Endothelial cell of umbilical vein (primary cell): ENCODE measurements at regions not wholly inside any gene's neighbourhood (a gene's known extent, or its start where the extent isn't known, plus 50 kb on each side); places are given as distances from the start of the nearest gene placed in this dataset.
"Not testable (repeated sequence)": the region's sequence is repeated elsewhere in the genome, so short reads cannot be mapped to it uniquely, and the experiment has no call there.

Experiments used
- CTCF ChIP-seq, 2 donors: IDR thresholded peaks; 1 replicate in 1 of 2; 2 replicates in 1 of 2; pipeline ENCODE4 v1.5.1; 2011; ENCODE audit warnings: low read length in 2 of 2, mild to moderate bottlenecking in 2 of 2, moderate library complexity in 2 of 2, control low read depth in 1 of 2, inconsistent platforms in 1 of 2, low read depth in 1 of 2; ENCODE audit not compliant: insufficient read depth in 1 of 2; ENCODE audit errors: extremely low read depth in 1 of 2
- EZH2 ChIP-seq: IDR thresholded peaks from 2 replicates; pipeline ENCODE4 v1.6.1; 2012; ENCODE audit warnings: borderline replicate concordance, low read depth, mild to moderate bottlenecking, moderate library complexity, low read length, inconsistent platforms; ENCODE audit not compliant: severe bottlenecking
- FOS ChIP-seq: IDR thresholded peaks from 2 replicates; pipeline ENCODE4 v1.6.1; 2011; ENCODE audit warnings: mild to moderate bottlenecking, low read length, moderate library complexity, borderline replicate concordance; ENCODE audit not compliant: insufficient read depth
- JUN ChIP-seq: IDR thresholded peaks from 2 replicates; pipeline ENCODE4 v1.6.1; 2011; ENCODE audit warnings: borderline replicate concordance, low read depth; ENCODE audit not compliant: insufficient read length, insufficient read depth
- MAX ChIP-seq: IDR thresholded peaks from 2 replicates; pipeline ENCODE4 v1.6.1; 2011; ENCODE audit not compliant: insufficient read depth, insufficient read length
- MYC ChIP-seq: IDR thresholded peaks from one replicate; pipeline ENCODE4 v1.6.1; 2011; ENCODE audit warnings: mild to moderate bottlenecking, low read depth, low read length
- POLR2A ChIP-seq: IDR thresholded peaks from 2 replicates; pipeline ENCODE4 v1.6.1; 2012; ENCODE audit warnings: low read depth, mild to moderate bottlenecking, control low read depth, low read length
- POLR2AphosphoS5 ChIP-seq: IDR thresholded peaks from 2 replicates; pipeline ENCODE4 v1.6.1; 2012; ENCODE audit warnings: low read depth, mild to moderate bottlenecking, control low read depth, low read length, moderate library complexity; ENCODE audit not compliant: insufficient read depth

- TF ChIP-seq CTCF (IDR thresholded peaks at IDR 0.05; ENCODE audit: extremely low read depth in 1 of 2, insufficient read depth in 1 of 2, low read depth in 1 of 2, low read length in 2 of 2); POLR2A; MAX; POLR2AphosphoS5; FOS; MYC; EZH2; JUN: not testable (repeated sequence)
Observed at GRCh38 chr5:174943002-174943401, 218.6 kb downstream of the MSX2 start.
